Astrocyte of the spinal cord (primary cell): ENCODE measurements at regions not wholly inside any gene's neighbourhood (a gene's known extent, or its start where the extent isn't known, plus 50 kb on each side); places are given as distances from the start of the nearest gene placed in this dataset.

Experiments used
- DNase-seq: peaks from one replicate; pipeline ENCODE4 v3.0.0; 2011; ENCODE audit warnings: low read depth, low spot score
- H3K4me3 ChIP-seq: 2 replicates; pipeline ENCODE4 v1.5.1; 2011; ENCODE audit warnings: low read depth, mild to moderate bottlenecking, low read length, moderate library complexity
- CTCF ChIP-seq: IDR thresholded peaks from 2 replicates; pipeline ENCODE4 v1.5.1; 2012; ENCODE audit warnings: low read depth, mild to moderate bottlenecking, low read length, inconsistent platforms
- in situ Hi-C: cut with HindIII; loops from 2 replicates; pipeline ENCODE4 v1.10.0; 2017; ENCODE audit warnings: low sequenced_read_pairs

GRCh38 chr13:82248762-82249161 lies 1633.5 kb downstream of the SLITRK1 start:
- no peak for TF ChIP-seq CTCF
- no peak for DNase-seq
- H3K4me3 ChIP-seq = no peak overlapping the region
- in situ Hi-C loops = no loop called here

DNA sequence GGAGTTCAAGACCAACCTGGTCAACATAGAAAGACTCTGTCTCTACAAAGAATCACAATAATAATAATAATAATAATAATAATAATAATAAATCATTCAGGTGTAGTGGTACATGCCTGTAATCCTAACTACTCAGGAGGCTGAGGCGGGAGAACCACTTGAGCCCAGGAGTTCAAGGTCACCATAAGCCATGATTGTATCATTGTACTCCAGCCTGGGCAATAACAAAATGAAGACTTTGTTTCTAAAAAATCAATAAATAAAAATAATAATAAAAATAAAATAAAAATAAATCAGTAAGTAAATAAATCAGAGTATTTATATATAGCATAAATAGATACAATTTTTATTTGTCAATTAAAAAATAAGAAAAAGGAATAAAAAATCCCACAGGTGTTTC lies 1636.4 kb downstream of the SLITRK1 start:
- in situ Hi-C loops = no loop called here
- no peak for DNase-seq
- H3K4me3 ChIP-seq = no peak overlapping the region
- no peak for TF ChIP-seq CTCF

DNA sequence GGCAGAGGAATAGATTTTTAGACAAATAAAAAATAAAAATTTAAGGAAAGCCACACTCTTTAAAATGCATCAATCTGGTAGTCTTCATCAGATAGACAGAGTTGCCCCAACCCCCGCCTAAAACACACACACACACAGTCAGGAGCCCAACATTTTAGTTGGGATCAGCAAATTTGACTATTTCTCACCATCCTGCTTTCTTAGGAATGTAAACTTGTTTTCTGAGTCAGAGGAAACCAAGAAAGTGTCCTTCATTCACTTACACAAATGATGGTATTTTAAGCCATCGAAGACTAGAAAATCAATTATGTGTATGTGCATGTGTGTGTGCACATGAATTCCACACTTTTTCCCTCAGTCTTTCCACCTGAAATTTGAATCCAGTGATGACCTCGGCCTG lies 1657.5 kb downstream of the SLITRK1 start:
- DNase-seq = no peak
- H3K4me3 ChIP-seq = no peak overlapping the region
- no peak for TF ChIP-seq CTCF
- in situ Hi-C loops = no loop called here

DNA sequence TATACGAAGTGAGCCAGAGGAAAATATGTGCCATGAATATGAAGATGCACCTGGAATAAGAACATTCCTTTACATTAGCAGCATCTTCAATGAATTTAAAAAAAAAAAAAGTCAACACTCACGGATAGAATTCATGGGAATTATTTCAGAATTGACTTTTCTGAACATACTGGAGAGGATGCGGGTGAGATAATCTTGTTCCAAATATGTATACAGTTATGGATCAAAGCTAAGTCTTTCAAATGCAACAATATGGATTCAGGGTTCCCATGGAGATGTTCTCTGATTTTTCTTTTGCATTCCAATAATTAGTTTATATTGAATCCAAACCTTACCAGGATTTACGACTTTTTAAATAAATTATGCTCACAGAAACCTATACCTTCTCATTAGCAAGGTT lies 1660.7 kb downstream of the SLITRK1 start:
- in situ Hi-C loops = no loop called here
- no peak overlapping the region for H3K4me3 ChIP-seq
- no peak for TF ChIP-seq CTCF
- DNase-seq = no peak

DNA sequence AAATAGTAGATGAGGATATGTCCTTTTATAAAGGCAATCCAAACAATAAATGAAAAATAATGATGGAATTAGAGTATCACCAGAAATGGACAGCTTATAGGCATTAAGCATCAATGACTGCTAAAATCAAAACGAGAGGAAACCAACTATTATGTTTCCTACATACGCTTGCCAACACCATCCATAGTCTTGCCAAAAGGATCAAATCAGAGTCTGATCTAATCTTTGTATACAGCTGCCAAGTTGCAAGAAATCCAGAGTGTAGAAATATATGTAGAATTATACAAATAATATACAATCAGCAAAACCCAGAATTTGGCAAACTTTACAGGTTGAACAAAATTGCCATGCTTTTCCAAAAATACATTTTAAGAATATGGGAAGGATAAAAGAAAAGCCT lies 1661.6 kb downstream of the SLITRK1 start:
- in situ Hi-C loops = no loop called here
- H3K4me3 ChIP-seq = no peak overlapping the region
- no peak for TF ChIP-seq CTCF
- no peak for DNase-seq

GRCh38 chr13:82216165-82216564 lies 1666.1 kb downstream of the SLITRK1 start:
- no peak overlapping the region for H3K4me3 ChIP-seq
- no peak for DNase-seq
- in situ Hi-C loops = no loop called here
- no peak for TF ChIP-seq CTCF

GRCh38 chr13:82214341-82214740 lies 1667.9 kb downstream of the SLITRK1 start:
- TF ChIP-seq CTCF = no peak
- in situ Hi-C loops = no loop called here
- H3K4me3 ChIP-seq = no peak overlapping the region
- DNase-seq = no peak
